Choroid plexus epithelial cell (primary cell): ENCODE measurements at regions not wholly inside any gene's neighbourhood (a gene's known extent, or its start where the extent isn't known, plus 50 kb on each side); places are given as distances from the start of the nearest gene placed in this dataset.

Source experiments
- DNase-seq: peaks from one replicate; pipeline ENCODE4 v3.0.0-alpha.2; 2010; ENCODE audit warnings: low read depth
- H3K4me3 ChIP-seq: 2 replicates; pipeline ENCODE4 v1.5.1; 2011; ENCODE audit warnings: low read depth, mild to moderate bottlenecking, control low read depth, low read length, moderate library complexity
- TF ChIP-seq, protein P1 (sequence below): conservative IDR thresholded peaks from 2 replicates; pipeline ENCODE4 v1.5.1; 2011; ENCODE audit warnings: low read depth, mild to moderate bottlenecking, control low read depth, inconsistent platforms, low read length, moderate library complexity

GRCh38 chr3:87855211-87855610, 203.6 kb downstream of the CGGBP1 start:
- TF ChIP-seq, protein P1, sequence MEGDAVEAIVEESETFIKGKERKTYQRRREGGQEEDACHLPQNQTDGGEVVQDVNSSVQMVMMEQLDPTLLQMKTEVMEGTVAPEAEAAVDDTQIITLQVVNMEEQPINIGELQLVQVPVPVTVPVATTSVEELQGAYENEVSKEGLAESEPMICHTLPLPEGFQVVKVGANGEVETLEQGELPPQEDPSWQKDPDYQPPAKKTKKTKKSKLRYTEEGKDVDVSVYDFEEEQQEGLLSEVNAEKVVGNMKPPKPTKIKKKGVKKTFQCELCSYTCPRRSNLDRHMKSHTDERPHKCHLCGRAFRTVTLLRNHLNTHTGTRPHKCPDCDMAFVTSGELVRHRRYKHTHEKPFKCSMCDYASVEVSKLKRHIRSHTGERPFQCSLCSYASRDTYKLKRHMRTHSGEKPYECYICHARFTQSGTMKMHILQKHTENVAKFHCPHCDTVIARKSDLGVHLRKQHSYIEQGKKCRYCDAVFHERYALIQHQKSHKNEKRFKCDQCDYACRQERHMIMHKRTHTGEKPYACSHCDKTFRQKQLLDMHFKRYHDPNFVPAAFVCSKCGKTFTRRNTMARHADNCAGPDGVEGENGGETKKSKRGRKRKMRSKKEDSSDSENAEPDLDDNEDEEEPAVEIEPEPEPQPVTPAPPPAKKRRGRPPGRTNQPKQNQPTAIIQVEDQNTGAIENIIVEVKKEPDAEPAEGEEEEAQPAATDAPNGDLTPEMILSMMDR = no peak
- no peak for DNase-seq
- H3K4me3 ChIP-seq = no peak overlapping the region

DNA sequence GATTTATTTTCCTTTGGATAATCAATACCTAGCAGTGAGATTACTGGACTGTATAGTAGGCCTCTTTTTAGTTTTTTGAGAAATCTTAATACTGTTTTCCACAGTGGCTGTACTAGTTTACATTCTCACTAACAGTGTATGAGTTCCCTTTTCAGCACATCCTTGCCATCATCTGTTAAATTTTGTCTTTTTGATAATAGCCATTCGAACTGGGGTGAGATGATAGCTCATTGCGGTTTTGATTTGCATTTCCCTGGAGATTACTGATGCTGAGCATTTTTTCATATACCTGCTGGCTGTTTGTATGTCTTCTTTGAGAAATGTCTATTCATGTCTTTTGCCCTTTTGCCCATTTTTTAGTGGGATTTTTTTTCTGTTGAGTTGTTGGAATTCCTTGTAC, 210.8 kb downstream of the CGGBP1 start:
- TF ChIP-seq, protein P1 = no peak
- H3K4me3 ChIP-seq = no peak overlapping the region
- no peak for DNase-seq

DNA sequence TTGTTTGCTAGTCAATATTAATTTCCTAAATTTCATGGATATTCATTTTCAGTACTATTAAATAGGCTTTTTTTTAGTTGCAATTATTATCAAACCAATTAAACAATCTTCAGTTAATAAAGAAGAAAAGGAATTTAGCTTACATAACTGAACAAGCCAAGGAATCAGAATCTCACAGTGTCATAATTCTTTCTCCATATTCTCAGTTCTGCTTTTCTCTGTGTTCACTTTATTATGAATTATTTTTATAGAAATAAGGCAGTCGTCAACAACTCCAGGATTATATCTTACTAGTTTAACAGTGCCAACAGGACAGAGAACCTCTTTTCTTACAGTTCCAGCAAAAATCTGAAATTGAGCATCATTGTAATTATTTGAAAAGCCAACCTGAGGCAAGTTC, 221.7 kb downstream of the CGGBP1 start:
- TF ChIP-seq, protein P1 = no peak
- no peak for DNase-seq

GRCh38 chr3:87836026-87836425, 222.8 kb downstream of the CGGBP1 start:
- TF ChIP-seq, protein P1 = no peak
- H3K4me3 ChIP-seq = no peak overlapping the region
- DNase-seq = no peak

More for the DNA sequence above, 221.7 kb downstream of the CGGBP1 start:
- no peak overlapping the region for H3K4me3 ChIP-seq

DNA sequence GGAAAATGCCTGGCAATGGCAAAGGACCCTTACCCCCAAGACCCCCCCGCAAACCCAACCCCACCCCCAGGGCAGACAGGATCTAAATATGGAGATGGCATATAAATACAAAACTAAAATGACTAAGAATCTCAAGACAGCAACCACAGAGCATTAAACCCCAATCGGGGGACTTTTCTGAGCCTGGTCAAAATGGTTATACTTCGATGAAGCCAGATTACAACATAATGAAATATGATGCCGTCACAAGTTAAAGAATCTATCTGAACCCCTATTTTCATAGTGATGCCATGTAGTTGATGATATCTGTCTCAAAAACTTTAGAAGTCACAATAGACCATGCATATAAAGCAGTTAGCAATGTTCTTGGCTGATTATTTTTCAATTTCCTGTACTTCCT, 223.6 kb downstream of the CGGBP1 start:
- no peak overlapping the region for H3K4me3 ChIP-seq
- TF ChIP-seq, protein P1 = no peak
- DNase-seq = no peak

DNA sequence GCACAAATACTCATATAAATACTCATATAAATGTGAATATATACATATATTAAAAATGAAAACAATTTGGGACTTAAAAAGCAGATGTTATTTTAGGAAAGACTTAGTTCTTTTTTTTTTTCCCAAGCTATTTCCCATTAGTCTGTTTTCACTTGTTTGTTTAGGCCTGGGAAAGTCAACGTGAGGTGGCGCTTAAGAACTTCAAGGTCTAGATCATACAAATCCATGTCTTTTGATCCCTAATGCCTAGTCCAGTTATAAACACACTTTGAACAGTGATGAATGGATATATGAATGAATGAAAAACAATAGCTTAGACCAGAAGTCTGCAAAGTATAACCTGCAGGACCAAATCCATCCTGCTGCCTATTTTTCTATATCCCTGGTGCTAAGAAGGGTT, 224.5 kb downstream of the CGGBP1 start:
- H3K4me3 ChIP-seq = no peak overlapping the region
- TF ChIP-seq, protein P1 = no peak
- no peak for DNase-seq

- TF ChIP-seq, protein P1 = no peak
- no peak overlapping the region for H3K4me3 ChIP-seq
- DNase-seq = peak; percentile 19
These were observed 225.8 kb downstream of the CGGBP1 start for GRCh38 chr3:87833039-87833377.
